Keratinocyte (primary cell): ENCODE measurements at regions not wholly inside any gene's neighbourhood (a gene's known extent, or its start where the extent isn't known, plus 50 kb on each side); places are given as distances from the start of the nearest gene placed in this dataset.

ENCODE experiments used
- CTCF ChIP-seq, 3 experiments: IDR thresholded peaks in 1 of 3; conservative IDR thresholded peaks in 1 of 3; optimal IDR thresholded peaks in 1 of 3; 2 replicates in 2 of 3; 3 replicates in 1 of 3; pipeline versions ENCODE3 to v1.5.1; 2011; ENCODE audit warnings: low read length in 3 of 3, mild to moderate bottlenecking in 3 of 3, moderate library complexity in 2 of 3, control low read depth in 1 of 3, inconsistent platforms in 1 of 3; ENCODE audit not compliant: insufficient read depth in 2 of 3; ENCODE audit errors: extremely low read depth in 1 of 3
- EZH2 ChIP-seq: IDR thresholded peaks from one replicate; pipeline ENCODE4 v1.6.1; 2012; ENCODE audit warnings: inconsistent platforms, mild to moderate bottlenecking, low read length, moderate library complexity

- no peak for TF ChIP-seq CTCF (optimal IDR thresholded peaks at IDR 0.05 in 1 of 3, IDR thresholded peaks at IDR 0.05 in 1 of 3, conservative IDR thresholded peaks at IDR 0.05 in 1 of 3; ENCODE audit: extremely low read depth in 1 of 3, insufficient read depth in 2 of 3, low read length in 3 of 3)
- no peak for TF ChIP-seq EZH2
These were observed 230.5 kb downstream of the SYK start for GRCh38 chr9:91032121-91032531.
